GM18517 (cell line): ENCODE measurements at regions not wholly inside any gene's neighbourhood (a gene's known extent, or its start where the extent isn't known, plus 50 kb on each side); places are given as distances from the start of the nearest gene placed in this dataset.

ENCODE experiments used
- ATAC-seq: cut with Tn5 transposase; IDR thresholded peaks from one replicate; pipeline ENCODE4 v1.9.1; 2021; ENCODE audit warnings: mild to moderate bottlenecking, moderate library complexity; ENCODE audit not compliant: unreplicated experiment

GRCh38 chr3:72594615-72595215 is 253.5 kb downstream of the SHQ1 start:
- no peak for ATAC-seq

- ATAC-seq, result no peak
Observed at GRCh38 chr3:72593881-72594397, 254.3 kb downstream of the SHQ1 start.

GRCh38 chr3:72591522-72592421 is 256.5 kb downstream of the SHQ1 start:
- no peak for ATAC-seq

GRCh38 chr3:72590732-72591221 is 257.5 kb downstream of the SHQ1 start:
- no peak for ATAC-seq

GRCh38 chr3:72587282-72587681 is 261.0 kb downstream of the SHQ1 start:
- ATAC-seq, result no peak

GRCh38 chr3:72586694-72587093 is 261.6 kb downstream of the SHQ1 start:
- no peak for ATAC-seq

GRCh38 chr3:72585966-72586365 is 262.3 kb downstream of the SHQ1 start:
- ATAC-seq, result no peak

- ATAC-seq, result no peak
Observed at GRCh38 chr3:72584262-72584661, 264.0 kb downstream of the SHQ1 start.

- ATAC-seq, result no peak
Observed at GRCh38 chr3:72582963-72583362, 265.3 kb downstream of the SHQ1 start.

- ATAC-seq, result peak; percentile 97
Observed at GRCh38 chr3:72582211-72582878, 265.9 kb downstream of the SHQ1 start.

GRCh38 chr3:72580900-72581299 is 267.3 kb downstream of the SHQ1 start:
- no peak for ATAC-seq

GRCh38 chr3:72580246-72580756 is 267.9 kb downstream of the SHQ1 start:
- no peak for ATAC-seq

GRCh38 chr3:72579581-72580245 is 268.5 kb downstream of the SHQ1 start:
- no peak for ATAC-seq

GRCh38 chr3:72579191-72579580 is 269.1 kb downstream of the SHQ1 start:
- ATAC-seq, result no peak

- ATAC-seq, result no peak
Observed at GRCh38 chr3:72577190-72577589, 271.1 kb downstream of the SHQ1 start.

GRCh38 chr3:72576563-72576962 is 271.7 kb downstream of the SHQ1 start:
- ATAC-seq, result no peak

GRCh38 chr3:72574144-72574543 is 274.1 kb downstream of the SHQ1 start:
- ATAC-seq, result no peak

GRCh38 chr3:72573051-72573450 is 275.2 kb downstream of the SHQ1 start:
- no peak for ATAC-seq

- ATAC-seq, result no peak
Observed at GRCh38 chr3:72572489-72573007, 275.7 kb downstream of the SHQ1 start.

GRCh38 chr3:72571638-72572114 is 276.6 kb downstream of the SHQ1 start:
- no peak for ATAC-seq
